SK-N-SH treated with all-trans-retinoic acid at 6 μM for 48 hours (cell line): ENCODE measurements at regions not wholly inside any gene's neighbourhood (a gene's known extent, or its start where the extent isn't known, plus 50 kb on each side); places are given as distances from the start of the nearest gene placed in this dataset.

Experiments
- ARNTL ChIP-seq: fragments of 450-650 bp; formaldehyde crosslinking; IDR thresholded peaks from 2 replicates; pipeline ENCODE4 v1.5.0; 2020; ENCODE audit warnings: low read depth, mild to moderate bottlenecking, moderate library complexity, borderline replicate concordance
- BACH2 ChIP-seq: fragments of 250-450 bp; sonication (Bioruptor Pico); IDR thresholded peaks from 2 replicates; pipeline ENCODE4 v1.9.0; 2021; ENCODE audit warnings: mild to moderate bottlenecking, borderline replicate concordance
- ISL1 ChIP-seq: fragments of 250-450 bp; sonication (Bioruptor Pico); IDR thresholded peaks from 2 replicates; pipeline ENCODE4 v2.1.2; 2022; ENCODE audit warnings: mild to moderate bottlenecking, moderate library complexity
- OSR1 ChIP-seq: fragments of 250-450 bp; sonication (Bioruptor Pico); IDR thresholded peaks from 2 replicates; pipeline ENCODE4 v1.8.0; 2022; ENCODE audit warnings: moderate library complexity, mild to moderate bottlenecking, inconsistent platforms
- SNAI2 ChIP-seq: fragments of 250-450 bp; sonication (Bioruptor Pico); IDR thresholded peaks from 2 replicates; pipeline ENCODE4 v1.5.0; 2020; ENCODE audit warnings: mild to moderate bottlenecking, moderate library complexity
- TSHZ2 ChIP-seq: fragments of 250-450 bp; sonication (Bioruptor Pico); IDR thresholded peaks from 2 replicates; pipeline ENCODE4 v1.5.0; 2020; ENCODE audit warnings: mild to moderate bottlenecking, moderate library complexity
- ZFP30 ChIP-seq: fragments of 450-650 bp; formaldehyde crosslinking; IDR thresholded peaks from 2 replicates; pipeline ENCODE4 v1.5.0; 2022; ENCODE audit warnings: mild to moderate bottlenecking, moderate library complexity
- TF ChIP-seq, protein P1 (sequence below): fragments of 250-450 bp; sonication (Bioruptor Pico); IDR thresholded peaks from 2 replicates; pipeline ENCODE4 v1.8.0; 2020; ENCODE audit warnings: mild to moderate bottlenecking, moderate library complexity, borderline replicate concordance

DNA sequence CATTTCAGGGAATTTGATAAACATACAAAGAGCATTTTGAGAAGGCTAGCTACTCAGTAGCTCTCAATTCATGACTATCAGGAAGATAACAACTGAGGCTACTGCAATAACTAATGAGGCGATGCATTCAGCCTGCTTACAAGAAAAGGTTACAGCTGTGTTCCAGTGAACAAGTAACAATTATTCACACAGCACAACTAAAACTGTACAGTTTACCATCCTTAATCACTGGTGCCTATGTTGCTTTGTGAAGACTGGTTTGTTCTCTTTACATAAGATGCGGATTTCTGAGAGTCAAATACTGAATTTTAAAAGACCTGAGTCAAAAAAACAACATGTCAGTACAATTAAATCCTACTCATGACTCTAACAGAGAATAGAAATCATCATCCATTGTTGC lies 526.3 kb downstream of the OTOL1 start:
- TF ChIP-seq ZFP30 (CRISPR knock-in tag) = no peak
- TF ChIP-seq BACH2 (CRISPR knock-in tag) = no peak
- no peak for TF ChIP-seq ISL1
- no peak for TF ChIP-seq ARNTL
- TF ChIP-seq, protein P1, sequence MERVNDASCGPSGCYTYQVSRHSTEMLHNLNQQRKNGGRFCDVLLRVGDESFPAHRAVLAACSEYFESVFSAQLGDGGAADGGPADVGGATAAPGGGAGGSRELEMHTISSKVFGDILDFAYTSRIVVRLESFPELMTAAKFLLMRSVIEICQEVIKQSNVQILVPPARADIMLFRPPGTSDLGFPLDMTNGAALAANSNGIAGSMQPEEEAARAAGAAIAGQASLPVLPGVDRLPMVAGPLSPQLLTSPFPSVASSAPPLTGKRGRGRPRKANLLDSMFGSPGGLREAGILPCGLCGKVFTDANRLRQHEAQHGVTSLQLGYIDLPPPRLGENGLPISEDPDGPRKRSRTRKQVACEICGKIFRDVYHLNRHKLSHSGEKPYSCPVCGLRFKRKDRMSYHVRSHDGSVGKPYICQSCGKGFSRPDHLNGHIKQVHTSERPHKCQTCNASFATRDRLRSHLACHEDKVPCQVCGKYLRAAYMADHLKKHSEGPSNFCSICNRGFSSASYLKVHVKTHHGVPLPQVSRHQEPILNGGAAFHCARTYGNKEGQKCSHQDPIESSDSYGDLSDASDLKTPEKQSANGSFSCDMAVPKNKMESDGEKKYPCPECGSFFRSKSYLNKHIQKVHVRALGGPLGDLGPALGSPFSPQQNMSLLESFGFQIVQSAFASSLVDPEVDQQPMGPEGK (CRISPR knock-in tag) = no peak
- no peak for TF ChIP-seq TSHZ2 (CRISPR knock-in tag)
- no peak for TF ChIP-seq SNAI2 (CRISPR knock-in tag)
- no peak for TF ChIP-seq OSR1 (CRISPR knock-in tag)
